ENCODE measurements at regions not wholly inside any gene's neighbourhood (a gene's known extent, or its start where the extent isn't known, plus 50 kb on each side); places are given as distances from the start of the nearest gene placed in this dataset.

DNA sequence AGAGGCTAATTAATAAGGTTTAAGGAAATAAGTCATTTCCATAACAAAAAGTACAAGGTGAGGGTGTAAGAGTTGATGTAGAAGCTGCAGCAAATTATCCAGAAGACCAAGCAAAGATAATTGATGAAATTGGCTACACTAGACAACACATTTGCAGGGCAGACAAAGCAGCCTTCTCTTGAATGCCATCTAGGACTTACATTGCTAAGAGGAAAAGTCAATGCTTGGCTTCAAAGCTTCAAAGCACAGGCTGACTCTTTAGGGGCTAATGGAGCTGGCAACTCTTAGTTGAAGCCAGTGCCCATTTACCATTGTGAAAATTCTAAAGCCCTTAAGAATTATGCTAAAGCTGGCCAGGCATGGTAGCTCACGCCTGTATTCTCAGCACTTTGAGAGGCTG, 728.6 kb upstream of the KLHL29 start:
- TF ChIP-seq CTCF (conservative IDR thresholded peaks at IDR 0.05; ENCODE audit: low read depth): no peak
- ChIA-PET POLR2A (ENCODE audit: low non-redundant PET) (no interaction called here), CTCF (interaction anchor here (0.6 kb wide), 1 partner anchor 182 kb away, joined by 4 read pairs; no protein-coding TSS in a partner anchor)
- no peak for DNase-seq (ENCODE audit: low spot score)
- H3K27ac ChIP-seq: no peak overlapping the region

- ChIA-PET POLR2A (ENCODE audit: low non-redundant PET) (no interaction called here), CTCF (no interaction called here)
- no peak for DNase-seq (ENCODE audit: low spot score)
- no peak overlapping the region for H3K27ac ChIP-seq
- TF ChIP-seq CTCF (conservative IDR thresholded peaks at IDR 0.05; ENCODE audit: low read depth): no peak
These were observed 711.5 kb upstream of the KLHL29 start for GRCh38 chr2:22673529-22673928.

- ChIA-PET CTCF (no interaction called here), POLR2A (ENCODE audit: low non-redundant PET) (no interaction called here)
- no peak for TF ChIP-seq CTCF (conservative IDR thresholded peaks at IDR 0.05; ENCODE audit: low read depth)
- no peak for DNase-seq (ENCODE audit: low spot score)
- H3K27ac ChIP-seq: no peak overlapping the region
These were observed 701.1 kb upstream of the KLHL29 start for GRCh38 chr2:22683914-22684313.

- TF ChIP-seq CTCF (conservative IDR thresholded peaks at IDR 0.05; ENCODE audit: low read depth): no peak
- POLR2A ChIA-PET (ENCODE audit: low non-redundant PET): no interaction called here
- no peak for DNase-seq (ENCODE audit: low spot score)
- no peak overlapping the region for H3K27ac ChIP-seq
- CTCF ChIA-PET: no interaction called here
These were observed 694.9 kb upstream of the KLHL29 start for GRCh38 chr2:22690096-22690495.

- ChIA-PET CTCF (interaction anchor here (0.7 kb wide), 1 partner anchor 1994 kb away, joined by 3 read pairs; no protein-coding TSS in a partner anchor), POLR2A (ENCODE audit: low non-redundant PET) (no interaction called here)
- H3K27ac ChIP-seq: no peak overlapping the region
- no peak for TF ChIP-seq CTCF (conservative IDR thresholded peaks at IDR 0.05; ENCODE audit: low read depth)
- DNase-seq (ENCODE audit: low spot score): no peak
These were observed 693.3 kb upstream of the KLHL29 start for GRCh38 chr2:22691666-22692065.

DNA sequence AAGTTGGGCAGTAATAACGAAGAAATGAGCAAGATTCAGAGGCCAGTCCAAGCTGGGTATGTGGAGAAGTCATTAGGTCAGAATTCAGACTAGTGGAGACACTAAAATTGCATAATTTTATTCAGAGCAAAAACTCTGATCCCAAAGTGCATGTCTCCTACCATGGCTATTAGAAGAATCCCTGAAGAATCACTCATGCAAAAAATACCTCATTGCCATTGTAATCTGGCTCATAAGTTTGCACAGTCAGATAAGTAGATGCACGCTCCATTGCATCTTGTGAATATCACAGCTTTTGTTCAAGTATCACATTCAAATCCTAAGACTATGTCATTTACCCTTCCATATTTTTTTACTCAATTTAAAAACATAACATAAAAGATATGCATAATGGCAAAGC, 692.2 kb upstream of the KLHL29 start:
- no peak for TF ChIP-seq CTCF (conservative IDR thresholded peaks at IDR 0.05; ENCODE audit: low read depth)
- no peak for DNase-seq (ENCODE audit: low spot score)
- POLR2A ChIA-PET (ENCODE audit: low non-redundant PET): no interaction called here
- H3K27ac ChIP-seq: no peak overlapping the region
- CTCF ChIA-PET: no interaction called here

GRCh38 chr2:22694300-22694699, 690.7 kb upstream of the KLHL29 start:
- H3K27ac ChIP-seq: no peak overlapping the region
- TF ChIP-seq CTCF (conservative IDR thresholded peaks at IDR 0.05; ENCODE audit: low read depth): no peak
- no peak for DNase-seq (ENCODE audit: low spot score)
- CTCF ChIA-PET: no interaction called here
- POLR2A ChIA-PET (ENCODE audit: low non-redundant PET): no interaction called here
